CD4-positive, alpha-beta memory T cell (primary cell): ENCODE measurements at regions not wholly inside any gene's neighbourhood (a gene's known extent, or its start where the extent isn't known, plus 50 kb on each side); places are given as distances from the start of the nearest gene placed in this dataset.
"Not testable (repeated sequence)": the region's sequence is repeated elsewhere in the genome, so short reads cannot be mapped to it uniquely, and the experiment has no call there.

Experiments used
- CTCF ChIA-PET: fragments of 350-600 bp; sonication (Branson Sonifier 250); formaldehyde crosslinking; loops from one replicate; lab custom pipeline; 2021; ENCODE audit warnings: inconsistent platforms; ENCODE audit not compliant: partially characterized antibody; lab: Charles Lee
- POLR2A ChIA-PET: fragments of 350-600 bp; sonication (Branson Sonifier 250); formaldehyde crosslinking; loops from one replicate; lab custom pipeline; 2021; ENCODE audit not compliant: partially characterized antibody; lab: Charles Lee
- DNase-seq, 5 donors: peaks; one replicate each; pipeline versions ENCODE4 v3.0.0 to v3.0.0-alpha.2; 2020 to 2022; ENCODE audit warnings: mixed read lengths in 1 of 5
- H3K27ac ChIP-seq: one replicate; pipeline ENCODE4 v1.7.0; 2013; ENCODE audit warnings: low read depth, low read length
- H3K27me3 ChIP-seq: 2 replicates; pipeline ENCODE4 v1.7.0; 2013; ENCODE audit warnings: mild to moderate bottlenecking, low read length, moderate library complexity; ENCODE audit not compliant: insufficient read depth
- H3K36me3 ChIP-seq: 2 replicates; pipeline ENCODE4 v1.7.0; 2013; ENCODE audit warnings: mild to moderate bottlenecking, low read length, moderate library complexity; ENCODE audit not compliant: insufficient read depth
- H3K4me1 ChIP-seq: 2 replicates; pipeline ENCODE4 v1.7.0; 2013; ENCODE audit warnings: mild to moderate bottlenecking, low read length, moderate library complexity; ENCODE audit not compliant: insufficient read depth
- H3K4me3 ChIP-seq, 2 donors: one replicate each; pipeline ENCODE4 v1.7.0; 2013; ENCODE audit warnings: low read length in 2 of 2, mild to moderate bottlenecking in 1 of 2
- H3K9me3 ChIP-seq, 2 donors: one replicate each; pipeline ENCODE4 v1.7.0; 2013; ENCODE audit warnings: low read length in 2 of 2, control low read depth in 1 of 2; ENCODE audit not compliant: control insufficient read depth in 1 of 2
- H3K27ac Mint-ChIP-seq, 7 donors: one replicate each; pipeline ENCODE4 v1.8.0; 2020 to 2021; ENCODE audit warnings: mixed read lengths in 7 of 7, mild to moderate bottlenecking in 6 of 7, inconsistent platforms in 3 of 7, moderate library complexity in 3 of 7
- H3K27me3 Mint-ChIP-seq, 2 donors: one replicate each; pipeline ENCODE4 v1.8.0; 2020 to 2021; ENCODE audit warnings: mixed read lengths in 2 of 2
- H3K36me3 Mint-ChIP-seq, 2 donors: one replicate each; pipeline ENCODE4 v1.8.0; 2020 to 2021; ENCODE audit warnings: mixed read lengths in 2 of 2, inconsistent platforms in 1 of 2, mild to moderate bottlenecking in 1 of 2
- H3K4me1 Mint-ChIP-seq, 4 donors: one replicate each; pipeline ENCODE4 v1.8.0; 2020 to 2021; ENCODE audit warnings: mixed read lengths in 4 of 4, mild to moderate bottlenecking in 1 of 4
- H3K4me3 Mint-ChIP-seq, 8 donors: one replicate each; pipeline ENCODE4 v1.8.0; 2020 to 2021; ENCODE audit warnings: mixed read lengths in 8 of 8, mild to moderate bottlenecking in 7 of 8, moderate library complexity in 6 of 8, inconsistent platforms in 3 of 8
- H3K9me3 Mint-ChIP-seq, 8 donors: one replicate each; pipeline ENCODE4 v1.8.0; 2020 to 2021; ENCODE audit warnings: mixed read lengths in 8 of 8, mild to moderate bottlenecking in 5 of 8, inconsistent platforms in 3 of 8, moderate library complexity in 1 of 8
- intact Hi-C: fragments of 100-400 bp; cut with micrococcal nuclease; formaldehyde crosslinking; loops from one replicate; pipeline ENCODE4 v1.15.1; 2023

GRCh38 chr9:89945133-89945532 lies 340.3 kb downstream of the GADD45G start:
- Histone ChIP-seq H3K4me3 (no peak overlapping the region), H3K36me3 (no peaks in the 10 kb centered on the region), H3K4me1 (no peaks in the 10 kb centered on the region), H3K27ac (no peak overlapping the region), H3K27me3 (no peaks in the 10 kb centered on the region), H3K9me3 (no peaks in the 10 kb centered on the region)
- H3K4me3 Mint-ChIP-seq = no peak overlapping the region
- H3K27me3 Mint-ChIP-seq = peaks cover 6 to 10% of the 10 kb centered on the region in 2 donors
- ChIA-PET POLR2A (no interaction called here), CTCF (no interaction called here)
- H3K4me1 Mint-ChIP-seq = no peaks in the 10 kb centered on the region
- H3K9me3 Mint-ChIP-seq = peaks cover 0 to 2% (median 0%) of the 10 kb centered on the region in 8 donors
- no peak overlapping the region for H3K27ac Mint-ChIP-seq
- DNase-seq = no peak
- intact Hi-C loops = no loop called here
- H3K36me3 Mint-ChIP-seq = no peaks in the 10 kb centered on the region

GRCh38 chr9:89946741-89947140 lies 341.9 kb downstream of the GADD45G start:
- no peaks in the 10 kb centered on the region for H3K36me3 Mint-ChIP-seq
- H3K27ac ChIP-seq = no peak overlapping the region
- intact Hi-C loops = no loop called here
- ChIA-PET CTCF (no interaction called here), POLR2A (no interaction called here)
- H3K27ac Mint-ChIP-seq = no peak overlapping the region
- H3K4me3 Mint-ChIP-seq = no peak overlapping the region
- H3K27me3 ChIP-seq = no peaks in the 10 kb centered on the region
- no peaks in the 10 kb centered on the region for H3K36me3 ChIP-seq
- no peak overlapping the region for H3K4me3 ChIP-seq
- H3K9me3 Mint-ChIP-seq = peaks cover 0 to 2% (median 0%) of the 10 kb centered on the region in 8 donors
- H3K4me1 ChIP-seq = no peaks in the 10 kb centered on the region
- no peaks in the 10 kb centered on the region for H3K4me1 Mint-ChIP-seq
- H3K9me3 ChIP-seq = no peaks in the 10 kb centered on the region
- peaks cover 6 to 10% of the 10 kb centered on the region in 2 donors for H3K27me3 Mint-ChIP-seq
- no peak for DNase-seq

- Mint-ChIP-seq H3K4me3 (no peak overlapping the region), H3K27ac (no peak overlapping the region), H3K4me1 (peaks cover 0 to 7% (median 2%) of the 10 kb centered on the region in 4 donors), H3K36me3 (no peaks in the 10 kb centered on the region), H3K27me3 (peaks cover 0 to 3% of the 10 kb centered on the region in 2 donors), H3K9me3 (peaks cover 0 to 2% (median 0%) of the 10 kb centered on the region in 8 donors)
- no peak for DNase-seq
- Histone ChIP-seq H3K27me3 (no peaks in the 10 kb centered on the region), H3K4me3 (no peak overlapping the region), H3K36me3 (no peaks in the 10 kb centered on the region), H3K27ac (no peak overlapping the region), H3K4me1 (no peaks in the 10 kb centered on the region), H3K9me3 (no peaks in the 10 kb centered on the region)
- POLR2A ChIA-PET = no interaction called here
- intact Hi-C loops = no loop called here
- CTCF ChIA-PET = no interaction called here
Observed at GRCh38 chr9:89949111-89949510, 344.3 kb downstream of the GADD45G start.

GRCh38 chr9:89951675-89952074 lies 346.9 kb downstream of the GADD45G start:
- no peaks in the 10 kb centered on the region for H3K36me3 Mint-ChIP-seq
- H3K27ac Mint-ChIP-seq = peak overlapping the region in 1 of 7 donors; percentile 6
- H3K4me1 ChIP-seq = no peaks in the 10 kb centered on the region
- CTCF ChIA-PET = no interaction called here
- no peak overlapping the region for H3K4me3 Mint-ChIP-seq
- no peaks in the 10 kb centered on the region for H3K27me3 Mint-ChIP-seq
- no peaks in the 10 kb centered on the region for H3K9me3 ChIP-seq
- peaks cover 0 to 2% (median 0%) of the 10 kb centered on the region in 8 donors for H3K9me3 Mint-ChIP-seq
- POLR2A ChIA-PET = no interaction called here
- H3K27me3 ChIP-seq = no peaks in the 10 kb centered on the region
- no peaks in the 10 kb centered on the region for H3K36me3 ChIP-seq
- no peak for DNase-seq
- intact Hi-C loops = no loop called here
- H3K4me1 Mint-ChIP-seq = peaks cover 0 to 7% (median 2%) of the 10 kb centered on the region in 4 donors
- H3K27ac ChIP-seq = no peak overlapping the region
- no peak overlapping the region for H3K4me3 ChIP-seq

- no peaks in the 10 kb centered on the region for H3K36me3 Mint-ChIP-seq
- Histone ChIP-seq H3K27ac (no peak overlapping the region), H3K36me3 (no peaks in the 10 kb centered on the region), H3K4me1 (no peaks in the 10 kb centered on the region), H3K4me3 (no peak overlapping the region), H3K27me3 (no peaks in the 10 kb centered on the region), H3K9me3 (no peaks in the 10 kb centered on the region)
- intact Hi-C loops = no loop called here
- H3K4me1 Mint-ChIP-seq = peaks cover 0 to 7% (median 2%) of the 10 kb centered on the region in 4 donors
- CTCF ChIA-PET = no interaction called here
- no peak overlapping the region for H3K4me3 Mint-ChIP-seq
- H3K27ac Mint-ChIP-seq = no peak overlapping the region
- H3K9me3 Mint-ChIP-seq = peaks cover 0 to 2% (median 0%) of the 10 kb centered on the region in 8 donors
- no peak for DNase-seq
- no peaks in the 10 kb centered on the region for H3K27me3 Mint-ChIP-seq
- POLR2A ChIA-PET = no interaction called here
Observed at GRCh38 chr9:89952401-89952800, 347.6 kb downstream of the GADD45G start.

GRCh38 chr9:89953263-89953662 lies 348.5 kb downstream of the GADD45G start:
- H3K9me3 Mint-ChIP-seq, H3K4me3 ChIP-seq, H3K9me3 ChIP-seq, H3K27me3 ChIP-seq, POLR2A ChIA-PET, intact Hi-C loops, H3K36me3 ChIP-seq, H3K4me1 ChIP-seq, H3K36me3 Mint-ChIP-seq, H3K27ac Mint-ChIP-seq, H3K27ac ChIP-seq, H3K27me3 Mint-ChIP-seq, CTCF ChIA-PET, H3K4me1 Mint-ChIP-seq, H3K4me3 Mint-ChIP-seq: not testable (repeated sequence)
- peak in 1 of 5 donors; percentile 11 for DNase-seq

GRCh38 chr9:89953824-89954615 lies 349.2 kb downstream of the GADD45G start:
- Mint-ChIP-seq H3K27ac (no peak overlapping the region), H3K4me1 (peaks cover 0 to 7% (median 2%) of the 10 kb centered on the region in 4 donors), H3K36me3 (no peaks in the 10 kb centered on the region), H3K4me3 (no peak overlapping the region), H3K9me3 (peaks cover 0 to 2% (median 0%) of the 10 kb centered on the region in 8 donors), H3K27me3 (no peaks in the 10 kb centered on the region)
- no peak overlapping the region for H3K27ac ChIP-seq
- H3K36me3 ChIP-seq = no peaks in the 10 kb centered on the region
- H3K4me1 ChIP-seq = no peaks in the 10 kb centered on the region
- H3K4me3 ChIP-seq = no peak overlapping the region
- intact Hi-C loops = no loop called here
- CTCF ChIA-PET = no interaction called here
- POLR2A ChIA-PET = no interaction called here
- H3K9me3 ChIP-seq = no peaks in the 10 kb centered on the region
- no peak for DNase-seq
- no peaks in the 10 kb centered on the region for H3K27me3 ChIP-seq
